ENCODE measurements at regions not wholly inside any gene's neighbourhood (a gene's known extent, or its start where the extent isn't known, plus 50 kb on each side); places are given as distances from the start of the nearest gene placed in this dataset.
"Not testable (repeated sequence)": the region's sequence is repeated elsewhere in the genome, so short reads cannot be mapped to it uniquely, and the experiment has no call there.

GRCh38 chr4:43651991-43652390 lies 759.5 kb downstream of the GRXCR1 start:
- Histone ChIP-seq H3K27me3 (ENCODE audit: insufficient read depth, poor library complexity, severe bottlenecking) (no peaks in the 10 kb centered on the region), H3K27ac (replicated peaks) (no peak overlapping the region), H3K4me3 (replicated peaks; ENCODE audit: insufficient read depth, low read length) (no peak overlapping the region)
- no peak for DNase-seq (ENCODE audit: low read depth in 1 of 2, low spot score in 1 of 2)
- TF ChIP-seq POLR2AphosphoS5 (IDR thresholded peaks at IDR 0.05; ENCODE audit: low read depth) (no peak), REST (IDR thresholded peaks at IDR 0.05; ENCODE audit: insufficient replicate concordance, low read depth) (no peak)

GRCh38 chr4:43659547-43659946 lies 767.0 kb downstream of the GRXCR1 start:
- not testable (repeated sequence) for H3K27me3 ChIP-seq (ENCODE audit: insufficient read depth, poor library complexity, severe bottlenecking); H3K27ac ChIP-seq (replicated peaks)

GRCh38 chr4:43672265-43672885 lies 776.2 kb downstream of the KCTD8 start:
- DNase-seq (ENCODE audit: low read depth in 1 of 2, low spot score in 1 of 2); H3K27me3 ChIP-seq (ENCODE audit: insufficient read depth, poor library complexity, severe bottlenecking); H3K27ac ChIP-seq (replicated peaks); H3K4me3 ChIP-seq (replicated peaks; ENCODE audit: insufficient read depth, low read length): not testable (repeated sequence)

More at GRCh38 chr4:43659547-43659946, 767.0 kb downstream of the GRXCR1 start:
- H3K4me3 ChIP-seq (replicated peaks; ENCODE audit: insufficient read depth, low read length); DNase-seq (ENCODE audit: low read depth in 1 of 2, low spot score in 1 of 2): not testable (repeated sequence)

GRCh38 chr4:43680421-43680820 lies 768.2 kb downstream of the KCTD8 start:
- TF ChIP-seq REST (IDR thresholded peaks at IDR 0.05; ENCODE audit: insufficient replicate concordance, low read depth) (no peak), GABPA (IDR thresholded peaks at IDR 0.05; ENCODE audit: low read depth) (no peak), SPI1 (IDR thresholded peaks at IDR 0.05; ENCODE audit: borderline replicate concordance, low read depth) (no peak), CTCF (IDR thresholded peaks at IDR 0.05; ENCODE audit: insufficient read depth, low read length) (no peak), POLR2AphosphoS5 (IDR thresholded peaks at IDR 0.05; ENCODE audit: low read depth) (no peak)
- no peak for DNase-seq (ENCODE audit: low read depth in 1 of 2, low spot score in 1 of 2)
- Histone ChIP-seq H3K27ac (replicated peaks) (no peak overlapping the region), H3K27me3 (ENCODE audit: insufficient read depth, poor library complexity, severe bottlenecking) (no peaks in the 10 kb centered on the region), H3K4me3 (replicated peaks; ENCODE audit: insufficient read depth, low read length) (no peak overlapping the region)

GRCh38 chr4:43682551-43682950 lies 766.1 kb downstream of the KCTD8 start:
- Histone ChIP-seq H3K27me3 (ENCODE audit: insufficient read depth, poor library complexity, severe bottlenecking) (no peaks in the 10 kb centered on the region), H3K27ac (replicated peaks) (no peak overlapping the region), H3K4me3 (replicated peaks; ENCODE audit: insufficient read depth, low read length) (no peak overlapping the region)
- no peak for TF ChIP-seq CTCF (IDR thresholded peaks at IDR 0.05; ENCODE audit: insufficient read depth, low read length)
- no peak for TF ChIP-seq REST (IDR thresholded peaks at IDR 0.05; ENCODE audit: insufficient replicate concordance, low read depth)
- TF ChIP-seq GABPA (IDR thresholded peaks at IDR 0.05; ENCODE audit: low read depth), result no peak
- TF ChIP-seq POLR2AphosphoS5 (IDR thresholded peaks at IDR 0.05; ENCODE audit: low read depth), result no peak
- TF ChIP-seq SPI1 (IDR thresholded peaks at IDR 0.05; ENCODE audit: borderline replicate concordance, low read depth), result no peak
- DNase-seq (ENCODE audit: low read depth in 1 of 2, low spot score in 1 of 2), result no peak
